ENCODE measurements at regions not wholly inside any gene's neighbourhood (a gene's known extent, or its start where the extent isn't known, plus 50 kb on each side); places are given as distances from the start of the nearest gene placed in this dataset.

GRCh38 chr17:77316191-77316641, 175.4 kb downstream of the SEC14L1 start (continued):
- TF ChIP-seq TAF1 (CRISPR knock-in tag; IDR thresholded peaks at IDR 0.05): no peak
- TF ChIP-seq CAMTA2 (CRISPR knock-in tag; IDR thresholded peaks at IDR 0.05; ENCODE audit: borderline replicate concordance): no peak
- 0 out of 2 replicates have a peak, but pooled peaks have one; percentile 47 for TF ChIP-seq HOXA3 (CRISPR knock-in tag; IDR thresholded peaks at IDR 0.05)
- no peak for TF ChIP-seq PAF1 (CRISPR knock-in tag; IDR thresholded peaks at IDR 0.05)
- TF ChIP-seq KDM5B (CRISPR knock-in tag; IDR thresholded peaks at IDR 0.05; ENCODE audit: borderline replicate concordance): no peak
- no peak for TF ChIP-seq ZC3H13 (CRISPR knock-in tag; IDR thresholded peaks at IDR 0.05)
- no peak for TF ChIP-seq KMT2B (CRISPR knock-in tag; IDR thresholded peaks at IDR 0.05)
- TF ChIP-seq TMF1 (CRISPR knock-in tag; IDR thresholded peaks at IDR 0.05; ENCODE audit: low read depth): no peak
- TF ChIP-seq ZNF331 (CRISPR knock-in tag; IDR thresholded peaks at IDR 0.05): peak; percentile 65; the same call in 1 of the 2 replicates
- no peak for TF ChIP-seq LCORL (IDR thresholded peaks at IDR 0.05)
- TF ChIP-seq LCORL (CRISPR knock-in tag; IDR thresholded peaks at IDR 0.05): peak; percentile 65; the same call in 1 of the 2 replicates
- TF ChIP-seq, protein P1, sequence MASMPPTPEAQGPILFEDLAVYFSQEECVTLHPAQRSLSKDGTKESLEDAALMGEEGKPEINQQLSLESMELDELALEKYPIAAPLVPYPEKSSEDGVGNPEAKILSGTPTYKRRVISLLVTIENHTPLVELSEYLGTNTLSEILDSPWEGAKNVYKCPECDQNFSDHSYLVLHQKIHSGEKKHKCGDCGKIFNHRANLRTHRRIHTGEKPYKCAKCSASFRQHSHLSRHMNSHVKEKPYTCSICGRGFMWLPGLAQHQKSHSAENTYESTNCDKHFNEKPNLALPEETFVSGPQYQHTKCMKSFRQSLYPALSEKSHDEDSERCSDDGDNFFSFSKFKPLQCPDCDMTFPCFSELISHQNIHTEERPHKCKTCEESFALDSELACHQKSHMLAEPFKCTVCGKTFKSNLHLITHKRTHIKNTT (CRISPR knock-in tag; IDR thresholded peaks at IDR 0.05): no peak
- TF ChIP-seq MTF1 (CRISPR knock-in tag; IDR thresholded peaks at IDR 0.05): no peak
- TF ChIP-seq ZBTB42 (CRISPR knock-in tag; IDR thresholded peaks at IDR 0.05): no peak
- TF ChIP-seq NR2F6 (IDR thresholded peaks at IDR 0.05): no peak
- TF ChIP-seq NR2F6 (CRISPR knock-in tag; IDR thresholded peaks at IDR 0.05): peak; percentile 40; the same call in 1 of the 2 replicates
- TF ChIP-seq, protein P2, sequence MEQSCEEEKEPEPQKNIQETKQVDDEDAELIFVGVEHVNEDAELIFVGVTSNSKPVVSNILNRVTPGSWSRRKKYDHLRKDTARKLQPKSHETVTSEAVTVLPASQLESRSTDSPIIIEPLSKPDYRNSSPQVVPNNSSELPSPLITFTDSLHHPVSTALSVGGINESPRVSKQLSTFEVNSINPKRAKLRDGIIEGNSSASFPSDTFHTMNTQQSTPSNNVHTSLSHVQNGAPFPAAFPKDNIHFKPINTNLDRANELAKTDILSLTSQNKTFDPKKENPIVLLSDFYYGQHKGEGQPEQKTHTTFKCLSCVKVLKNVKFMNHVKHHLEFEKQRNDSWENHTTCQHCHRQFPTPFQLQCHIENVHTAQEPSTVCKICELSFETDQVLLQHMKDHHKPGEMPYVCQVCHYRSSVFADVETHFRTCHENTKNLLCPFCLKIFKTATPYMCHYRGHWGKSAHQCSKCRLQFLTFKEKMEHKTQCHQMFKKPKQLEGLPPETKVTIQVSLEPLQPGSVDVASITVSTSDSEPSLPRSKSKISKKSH (CRISPR knock-in tag; IDR thresholded peaks at IDR 0.05; ENCODE audit: borderline replicate concordance): no peak
- 0 out of 2 replicates have a peak, but pooled peaks have one; percentile 30 for TF ChIP-seq ZNF773 (CRISPR knock-in tag; IDR thresholded peaks at IDR 0.05; ENCODE audit: borderline replicate concordance)
- peak; percentile 88 for TF ChIP-seq ZNF263 (CRISPR knock-in tag; IDR thresholded peaks at IDR 0.05)
- TF ChIP-seq, protein P3, sequence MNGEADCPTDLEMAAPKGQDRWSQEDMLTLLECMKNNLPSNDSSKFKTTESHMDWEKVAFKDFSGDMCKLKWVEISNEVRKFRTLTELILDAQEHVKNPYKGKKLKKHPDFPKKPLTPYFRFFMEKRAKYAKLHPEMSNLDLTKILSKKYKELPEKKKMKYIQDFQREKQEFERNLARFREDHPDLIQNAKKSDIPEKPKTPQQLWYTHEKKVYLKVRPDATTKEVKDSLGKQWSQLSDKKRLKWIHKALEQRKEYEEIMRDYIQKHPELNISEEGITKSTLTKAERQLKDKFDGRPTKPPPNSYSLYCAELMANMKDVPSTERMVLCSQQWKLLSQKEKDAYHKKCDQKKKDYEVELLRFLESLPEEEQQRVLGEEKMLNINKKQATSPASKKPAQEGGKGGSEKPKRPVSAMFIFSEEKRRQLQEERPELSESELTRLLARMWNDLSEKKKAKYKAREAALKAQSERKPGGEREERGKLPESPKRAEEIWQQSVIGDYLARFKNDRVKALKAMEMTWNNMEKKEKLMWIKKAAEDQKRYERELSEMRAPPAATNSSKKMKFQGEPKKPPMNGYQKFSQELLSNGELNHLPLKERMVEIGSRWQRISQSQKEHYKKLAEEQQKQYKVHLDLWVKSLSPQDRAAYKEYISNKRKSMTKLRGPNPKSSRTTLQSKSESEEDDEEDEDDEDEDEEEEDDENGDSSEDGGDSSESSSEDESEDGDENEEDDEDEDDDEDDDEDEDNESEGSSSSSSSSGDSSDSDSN (CRISPR knock-in tag; IDR thresholded peaks at IDR 0.05): peak; percentile 18; the same call in 1 of the 2 replicates
- no peak for TF ChIP-seq ZNF484 (CRISPR knock-in tag; IDR thresholded peaks at IDR 0.05; ENCODE audit: borderline replicate concordance, low read depth)
- peak; percentile 67 for TF ChIP-seq ZBTB38 (CRISPR knock-in tag; IDR thresholded peaks at IDR 0.05)
- peak; percentile 45; the same call in 1 of the 2 replicates for TF ChIP-seq DMAP1 (CRISPR knock-in tag; IDR thresholded peaks at IDR 0.05)
- no peak for TF ChIP-seq ZNF589 (CRISPR knock-in tag; conservative IDR thresholded peaks at IDR 0.05)
- TF ChIP-seq KLF16 (CRISPR knock-in tag; IDR thresholded peaks at IDR 0.05): no peak
- TF ChIP-seq, protein P4, sequence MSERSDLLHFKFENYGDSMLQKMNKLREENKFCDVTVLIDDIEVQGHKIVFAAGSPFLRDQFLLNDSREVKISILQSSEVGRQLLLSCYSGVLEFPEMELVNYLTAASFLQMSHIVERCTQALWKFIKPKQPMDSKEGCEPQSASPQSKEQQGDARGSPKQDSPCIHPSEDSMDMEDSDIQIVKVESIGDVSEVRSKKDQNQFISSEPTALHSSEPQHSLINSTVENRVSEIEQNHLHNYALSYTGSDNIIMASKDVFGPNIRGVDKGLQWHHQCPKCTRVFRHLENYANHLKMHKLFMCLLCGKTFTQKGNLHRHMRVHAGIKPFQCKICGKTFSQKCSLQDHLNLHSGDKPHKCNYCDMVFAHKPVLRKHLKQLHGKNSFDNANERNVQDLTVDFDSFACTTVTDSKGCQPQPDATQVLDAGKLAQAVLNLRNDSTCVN (CRISPR knock-in tag; IDR thresholded peaks at IDR 0.05; ENCODE audit: borderline replicate concordance): no peak

Data from HepG2 (cell line).